COLO668 (cell line): ENCODE measurements at regions not wholly inside any gene's neighbourhood (a gene's known extent, or its start where the extent isn't known, plus 50 kb on each side); places are given as distances from the start of the nearest gene placed in this dataset.
"Not testable (repeated sequence)": the region's sequence is repeated elsewhere in the genome, so short reads cannot be mapped to it uniquely, and the experiment has no call there.

ENCODE experiments used
- DNase-seq: peaks from one replicate; lab custom pipeline; 2025; ENCODE audit not compliant: unreplicated experiment; lab: John Stamatoyannopoulos, UW

GRCh38 chr10:45117940-45118339 is 117.2 kb downstream of the ZNF22 start:
- not testable (repeated sequence) for DNase-seq

DNA sequence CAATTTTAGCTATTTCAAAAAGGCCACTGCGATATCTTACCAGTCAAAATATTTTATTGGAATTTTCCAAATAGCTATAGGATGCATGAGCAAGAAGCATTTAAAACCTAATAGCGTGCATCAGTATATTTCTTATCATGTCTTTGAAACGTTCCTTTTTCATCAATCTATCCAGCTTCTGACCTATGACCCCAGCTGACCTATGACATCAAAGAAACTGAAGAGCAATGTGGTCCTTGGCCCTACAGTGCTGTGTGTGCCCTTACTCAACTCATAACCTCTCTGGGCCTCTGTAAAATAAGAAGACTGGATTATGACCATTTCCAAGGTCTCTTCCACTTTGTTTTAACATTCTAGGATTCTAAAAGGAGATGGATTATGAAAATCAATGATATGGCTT is 118.2 kb downstream of the ZNF22 start:
- no peak for DNase-seq

GRCh38 chr10:45122180-45122860 is 121.6 kb downstream of the ZNF22 start:
- DNase-seq = not testable (repeated sequence)

DNA sequence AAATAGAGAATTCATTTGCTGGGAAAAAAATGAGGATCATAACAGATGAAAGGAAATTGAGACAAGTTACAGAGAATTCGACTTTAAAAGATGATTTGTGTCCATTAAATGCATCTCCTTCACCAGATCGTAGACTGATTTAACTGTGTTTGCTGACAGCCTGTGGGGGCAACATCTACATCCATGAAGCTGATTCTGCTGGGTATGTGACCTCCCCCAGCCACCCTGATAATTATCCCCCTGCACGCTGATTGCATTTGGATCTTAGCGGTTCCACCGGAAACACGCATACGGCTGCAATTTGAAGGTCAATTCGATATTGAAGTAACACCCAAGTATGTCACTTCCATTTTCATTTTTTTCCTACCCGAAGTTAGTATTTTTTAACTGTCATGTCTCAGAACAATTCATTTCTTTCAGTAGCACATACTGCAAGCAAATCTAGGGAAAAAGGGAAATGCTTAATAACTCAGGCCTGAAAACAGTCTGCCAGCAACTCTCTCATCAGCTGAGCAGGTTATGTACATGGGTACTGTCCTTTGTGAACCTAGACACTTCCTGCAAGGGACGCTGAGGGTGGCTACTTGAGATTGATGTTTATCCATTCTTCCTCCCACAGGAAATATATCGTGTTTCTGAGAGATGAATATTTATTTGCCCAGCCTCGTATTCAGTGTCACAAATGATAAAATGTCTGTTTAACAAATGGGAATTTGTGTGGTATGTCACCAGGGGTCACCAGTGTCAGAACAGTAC is 134.9 kb downstream of the ZNF22 start:
- DNase-seq = no peak

- DNase-seq = no peak
Observed at GRCh38 chr10:45136256-45136655, 135.5 kb downstream of the ZNF22 start.

GRCh38 chr10:45144326-45145070 is 143.8 kb downstream of the ZNF22 start:
- DNase-seq = no peak

DNA sequence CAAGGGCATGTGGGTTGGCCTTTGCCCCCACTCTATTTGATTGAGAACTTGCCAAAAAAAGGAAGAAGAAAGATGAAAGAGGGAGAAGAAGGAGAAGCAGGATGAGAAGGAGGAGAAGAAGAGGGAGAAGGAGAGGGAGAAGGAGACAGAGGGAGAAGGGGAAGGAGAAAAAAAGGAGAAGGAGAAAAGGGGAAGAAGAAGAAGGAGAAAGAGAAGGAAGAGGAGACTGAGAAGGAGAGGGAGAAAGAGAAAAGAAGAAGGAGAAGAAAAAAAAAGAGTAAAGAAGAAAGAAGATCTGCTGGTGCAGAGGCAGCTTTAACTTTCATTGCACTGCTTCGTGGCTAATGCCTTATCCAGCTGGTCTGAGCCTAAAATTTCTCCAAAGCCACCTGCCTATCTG is 144.4 kb downstream of the ZNF22 start:
- not testable (repeated sequence) for DNase-seq

DNA sequence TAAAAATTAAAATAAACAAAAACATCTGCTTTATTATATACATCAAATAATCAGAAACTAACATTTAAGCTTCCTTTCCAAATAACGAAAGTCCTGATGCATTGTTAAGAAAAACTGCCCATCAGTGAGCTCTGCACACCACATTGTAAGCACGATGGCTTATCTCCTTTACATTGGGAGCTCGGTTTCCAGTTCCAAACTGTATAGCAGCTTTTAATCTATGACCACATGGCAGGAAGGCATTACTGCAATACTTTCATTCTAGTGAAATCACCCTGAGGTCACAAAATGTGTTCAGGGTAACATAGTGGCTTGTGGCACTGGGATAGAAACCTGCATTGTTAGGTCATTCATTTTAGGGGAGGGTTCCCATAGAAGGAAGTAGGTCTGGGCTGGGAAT is 146.3 kb downstream of the ZNF22 start:
- DNase-seq = no peak

- no peak for DNase-seq
Observed at GRCh38 chr10:45150997-45151396, 150.3 kb downstream of the ZNF22 start.

- no peak for DNase-seq
Observed at GRCh38 chr10:45151467-45152214, 150.9 kb downstream of the ZNF22 start.

DNA sequence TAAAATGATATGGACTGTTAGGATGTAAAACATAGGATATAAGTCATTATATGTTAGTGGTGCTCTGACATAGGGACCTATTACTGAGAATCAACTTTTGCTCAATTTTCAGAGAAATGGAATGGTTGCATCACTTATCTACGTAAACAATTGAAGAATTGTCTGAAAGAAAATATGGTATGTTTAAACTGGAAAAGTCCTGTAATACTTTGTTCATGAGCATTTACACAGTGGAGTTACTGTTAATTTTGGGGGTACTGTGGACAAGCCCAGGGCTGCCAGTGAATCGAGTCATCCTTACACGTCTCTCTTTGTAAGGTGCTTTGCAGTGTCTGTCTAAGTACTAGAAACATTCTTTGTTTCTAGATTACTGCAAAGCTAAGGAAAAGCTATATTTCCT is 152.0 kb downstream of the ZNF22 start:
- no peak for DNase-seq

GRCh38 chr10:45154502-45154901 is 153.8 kb downstream of the ZNF22 start:
- DNase-seq = no peak

GRCh38 chr10:45155784-45156183 is 155.1 kb downstream of the ZNF22 start:
- no peak for DNase-seq

- no peak for DNase-seq
Observed at GRCh38 chr10:45160271-45160670, 155.1 kb downstream of the OR13A1 start.

GRCh38 chr10:45163315-45163975 is 152.0 kb downstream of the OR13A1 start:
- DNase-seq = no peak

DNA sequence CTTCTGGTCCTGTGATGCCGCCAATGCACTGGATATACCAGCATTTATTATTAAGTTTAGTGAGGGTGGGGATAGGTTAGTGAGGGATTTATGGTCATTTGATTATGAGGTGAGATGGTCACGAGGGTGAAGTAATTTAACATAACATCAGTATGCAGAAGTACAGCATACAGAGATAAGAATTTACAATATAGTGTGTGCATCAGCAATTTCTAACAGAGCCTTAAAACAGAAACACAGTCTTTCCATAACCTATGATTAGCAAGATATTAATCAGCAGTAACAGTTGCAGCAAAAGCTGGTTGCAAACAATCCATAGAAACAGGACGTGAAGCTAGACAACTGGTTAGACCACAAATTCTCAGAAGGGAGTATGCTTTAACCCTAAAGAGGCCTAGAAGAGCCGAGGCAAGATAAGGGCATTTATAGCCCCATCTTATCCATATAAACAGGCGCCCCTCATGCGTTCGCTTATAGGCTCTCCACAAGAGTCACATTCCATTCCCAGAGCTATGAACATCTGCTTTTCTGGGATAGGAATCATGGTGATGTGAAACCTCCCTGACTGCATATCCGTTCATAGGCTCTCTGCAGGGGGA is 139.8 kb downstream of the OR13A1 start:
- not testable (repeated sequence) for DNase-seq

GRCh38 chr10:45179691-45180090 is 135.7 kb downstream of the OR13A1 start:
- no peak for DNase-seq

DNA sequence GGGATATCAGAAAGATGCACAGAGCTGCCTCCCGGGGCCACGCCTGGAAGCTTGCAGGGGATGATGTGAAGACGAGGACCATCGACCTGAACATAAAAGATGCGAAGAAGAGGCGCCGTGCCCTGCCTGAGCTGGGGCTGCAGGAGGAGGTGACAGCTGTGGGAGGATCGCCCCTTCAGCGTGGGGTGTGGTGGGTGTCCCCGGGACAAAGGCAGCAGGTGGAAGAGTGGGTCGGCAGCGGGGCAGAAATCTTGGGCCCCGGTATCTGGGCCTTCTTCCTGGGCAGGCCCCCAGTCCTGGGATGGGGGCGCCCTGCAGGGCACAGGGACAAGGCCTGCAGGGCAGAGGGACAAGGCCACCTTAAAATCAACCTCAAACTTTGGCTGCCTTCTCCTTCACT is 134.9 kb downstream of the OR13A1 start:
- DNase-seq = no peak

DNA sequence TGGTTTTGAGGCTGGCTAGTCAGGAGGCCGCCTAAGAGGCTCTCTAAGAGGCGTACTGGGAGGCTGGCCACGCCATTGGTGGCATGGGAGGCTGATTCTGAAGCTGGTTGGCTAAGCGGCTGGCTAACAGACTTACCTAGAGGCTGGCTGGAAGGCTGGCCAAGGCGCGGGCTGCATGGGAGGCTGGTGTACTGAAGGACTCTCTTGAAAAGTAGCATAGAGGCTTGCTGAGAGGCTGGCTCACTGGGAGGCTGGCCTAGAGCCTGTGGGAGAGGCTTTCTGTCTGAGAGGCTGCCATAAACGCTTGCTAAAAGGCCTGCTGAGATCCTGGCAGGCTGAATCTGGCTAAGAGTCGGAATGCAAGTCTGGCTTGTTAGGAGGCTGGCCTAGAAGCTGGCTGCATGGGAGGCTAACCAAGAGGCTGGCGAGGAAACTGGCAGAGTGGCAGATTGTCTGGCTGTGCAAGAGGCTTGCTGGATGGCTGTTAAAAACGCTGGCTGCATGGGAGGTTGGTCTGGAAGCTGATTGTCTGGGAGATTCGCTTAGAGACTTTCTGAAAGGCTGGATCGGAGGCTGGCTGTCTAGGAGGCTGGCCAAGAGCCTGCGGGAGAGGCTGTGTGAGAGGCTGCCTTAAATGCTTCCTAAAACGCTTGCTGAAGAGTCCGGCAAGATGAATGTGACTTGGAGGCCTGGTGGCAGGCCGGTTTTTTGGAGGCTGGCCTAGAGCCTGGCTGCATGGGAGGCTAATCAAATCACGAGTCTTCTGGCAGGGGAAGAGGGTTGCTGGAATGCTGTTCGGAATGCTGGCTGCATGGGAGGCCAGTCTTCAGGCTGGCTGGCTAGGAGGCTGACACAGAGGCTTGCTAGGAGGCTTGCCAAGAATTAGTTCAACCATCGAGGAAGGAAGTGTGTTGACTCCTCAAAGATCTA is 134.2 kb downstream of the OR13A1 start:
- DNase-seq = no peak
